OCI-M1 (cell line): ENCODE measurements at regions not wholly inside any gene's neighbourhood (a gene's known extent, or its start where the extent isn't known, plus 50 kb on each side); places are given as distances from the start of the nearest gene placed in this dataset.

Experiments
- DNase-seq: peaks from one replicate; lab custom pipeline; 2025; lab: John Stamatoyannopoulos, UW

DNA sequence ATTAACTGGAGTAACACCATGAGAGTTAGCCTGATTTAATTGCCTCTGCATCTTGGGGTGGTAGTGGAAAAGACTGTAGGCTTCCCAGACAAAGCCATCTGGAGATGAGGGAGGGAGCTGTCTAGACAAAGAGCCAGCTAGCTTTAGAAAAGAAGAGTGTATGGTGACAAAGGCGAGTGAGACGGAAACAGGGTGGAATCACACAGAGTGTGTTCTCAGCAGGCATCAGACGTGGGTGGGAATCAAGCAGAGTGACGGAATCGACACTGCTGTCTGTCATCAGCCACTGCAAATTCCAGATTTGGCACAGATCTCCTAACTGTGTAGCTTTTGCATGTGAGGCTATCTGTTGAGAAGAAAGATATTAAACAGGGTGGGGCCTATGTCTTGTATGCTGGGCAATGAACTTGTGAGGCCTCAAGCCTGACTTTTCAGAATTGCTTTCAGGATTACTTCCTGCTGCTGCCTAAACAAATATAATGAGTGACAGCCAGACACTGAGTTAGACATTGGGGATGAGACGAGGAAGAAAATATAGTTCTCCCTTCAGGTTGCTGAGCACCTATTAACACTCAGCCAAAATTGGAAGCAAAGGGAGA lies 236.5 kb upstream of the GRIP1 start:
- no peak for DNase-seq

DNA sequence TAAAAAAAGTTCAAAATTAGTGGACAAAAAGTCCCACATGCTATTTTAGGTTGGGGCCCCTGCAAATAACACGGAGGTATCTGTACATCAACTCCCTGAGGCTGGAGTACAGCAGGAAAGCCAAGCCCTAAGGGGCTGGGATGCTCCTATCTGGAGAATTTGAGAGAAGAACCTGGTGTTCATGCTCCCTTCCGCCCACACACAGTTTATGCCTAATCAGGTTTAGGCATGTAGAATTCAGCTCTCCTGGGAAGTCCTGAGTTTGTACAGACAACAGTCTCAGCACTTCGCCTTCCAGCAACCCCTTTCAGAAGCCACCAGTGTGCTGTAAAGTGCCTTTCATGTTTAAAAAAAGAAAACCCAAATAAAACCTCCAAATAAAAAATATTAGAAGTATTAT lies 237.3 kb upstream of the GRIP1 start:
- no peak for DNase-seq

DNA sequence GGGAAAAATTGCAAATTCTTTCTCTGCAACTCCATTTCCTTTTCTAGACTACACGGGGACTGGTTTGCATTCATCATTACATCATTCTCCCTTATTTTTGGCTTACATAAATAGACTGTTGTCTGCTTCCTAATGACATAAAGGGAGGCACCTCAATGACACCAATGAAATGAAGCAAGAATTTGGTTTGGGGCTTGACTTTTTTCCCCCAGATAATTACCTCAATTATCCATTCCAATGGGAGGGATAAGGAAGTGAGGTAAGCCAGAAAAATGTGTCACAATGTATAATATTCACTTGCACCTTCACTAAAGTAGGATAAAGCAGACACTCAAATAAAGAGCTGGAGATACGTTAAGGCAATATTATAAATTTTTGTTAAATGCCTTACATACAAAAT lies 240.6 kb upstream of the GRIP1 start:
- DNase-seq = no peak

GRCh38 chr12:66920205-66920604 lies 241.3 kb upstream of the GRIP1 start:
- peak; percentile 61 for DNase-seq

- no peak for DNase-seq
Observed at GRCh38 chr12:66921151-66921550, 242.3 kb upstream of the GRIP1 start.

DNA sequence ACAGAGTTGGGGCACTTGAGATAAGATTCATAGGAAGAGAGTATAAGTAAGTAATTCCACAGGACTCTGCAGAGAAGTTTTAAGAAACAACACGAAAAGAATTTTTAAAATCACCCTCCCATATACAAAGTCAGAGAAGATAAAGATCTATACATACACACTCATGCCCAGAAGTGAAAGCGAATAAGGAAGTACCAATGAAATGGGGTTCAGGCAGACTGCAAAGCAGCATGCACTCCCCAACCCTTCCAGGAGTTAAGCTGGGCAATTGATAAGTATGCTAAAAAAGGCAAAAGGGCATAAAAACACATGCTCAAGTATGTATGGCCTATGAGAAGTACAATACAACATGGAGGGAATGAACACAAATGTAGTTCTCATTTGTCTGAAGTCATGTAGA lies 246.2 kb upstream of the GRIP1 start:
- peak; percentile 7 for DNase-seq

GRCh38 chr12:66929121-66929520 lies 250.2 kb upstream of the GRIP1 start:
- DNase-seq = no peak

DNA sequence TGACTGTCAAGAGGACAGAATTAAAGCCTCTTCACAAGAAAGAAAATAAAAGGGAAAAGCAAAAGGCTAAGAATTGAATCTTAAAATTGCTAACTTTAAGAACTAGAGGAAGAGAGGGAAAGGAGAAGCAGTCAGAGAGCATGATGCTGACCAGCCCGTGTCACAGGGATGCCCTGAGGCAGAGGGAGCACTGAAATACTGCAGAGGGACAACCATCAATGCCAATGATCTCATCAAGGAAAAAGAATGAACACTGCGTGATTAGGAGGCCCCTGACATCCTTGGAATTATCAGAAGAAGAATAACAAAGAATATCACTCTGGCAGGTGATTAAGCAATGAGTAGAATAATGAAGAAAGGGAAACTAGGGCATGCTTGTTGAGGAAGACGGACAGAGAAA lies 252.2 kb upstream of the GRIP1 start:
- no peak for DNase-seq

DNA sequence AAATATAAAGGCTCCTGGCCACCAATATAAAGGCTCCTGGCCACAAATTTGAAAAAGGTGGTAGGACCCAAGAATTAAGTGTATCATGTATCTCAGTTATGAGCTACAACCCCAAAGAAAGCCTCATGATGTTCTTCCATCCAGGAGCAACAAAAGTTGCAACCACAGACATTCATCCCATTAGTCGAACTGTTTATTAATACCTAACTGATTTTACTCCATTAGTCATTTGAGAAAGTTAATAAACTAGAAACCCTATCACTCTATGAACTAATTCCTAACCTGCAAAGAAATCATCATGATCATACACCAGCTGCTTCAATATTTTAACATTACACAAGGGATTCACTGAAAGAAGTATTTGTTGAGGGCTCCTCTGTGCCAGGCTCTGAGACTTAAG lies 253.2 kb upstream of the GRIP1 start:
- no peak for DNase-seq

DNA sequence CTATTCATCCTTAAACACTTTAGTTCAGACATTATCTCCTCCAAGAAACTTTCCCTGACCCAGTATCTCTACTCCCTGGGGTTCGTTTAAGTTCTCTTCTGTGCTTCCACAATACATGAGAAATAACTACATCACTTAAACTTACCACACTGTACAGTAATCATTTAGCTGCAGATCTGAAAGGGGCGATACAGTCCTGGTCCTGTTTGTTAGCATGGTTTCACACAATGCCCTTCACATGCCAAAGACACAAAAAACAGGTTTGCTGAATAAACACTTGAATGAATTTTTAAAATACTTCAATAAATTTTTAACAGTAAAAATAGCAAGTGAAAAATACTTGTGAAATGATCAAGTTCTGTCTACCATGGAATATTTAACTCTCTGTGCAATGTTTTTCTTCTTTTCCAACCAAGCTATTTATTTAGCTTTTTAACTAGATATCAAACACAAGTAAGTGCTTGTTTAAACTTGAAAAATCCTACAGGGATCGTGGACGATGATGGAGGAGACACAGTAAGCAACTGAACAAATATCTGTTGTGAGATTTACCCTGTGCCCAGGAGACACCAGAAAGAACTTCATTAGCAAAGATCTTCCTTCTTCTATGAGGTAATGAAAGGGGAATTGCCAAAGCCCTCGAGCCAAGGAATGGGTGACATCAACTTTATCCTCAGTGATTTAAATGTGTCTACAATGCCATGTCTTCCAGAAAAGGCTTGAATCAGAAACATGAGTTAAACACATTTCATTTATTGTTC lies 255.6 kb upstream of the GRIP1 start:
- no peak for DNase-seq

GRCh38 chr12:66941150-66941549 lies 262.3 kb upstream of the GRIP1 start:
- DNase-seq = no peak

- no peak for DNase-seq
Observed at GRCh38 chr12:66942741-66943465, 264.0 kb upstream of the GRIP1 start.

DNA sequence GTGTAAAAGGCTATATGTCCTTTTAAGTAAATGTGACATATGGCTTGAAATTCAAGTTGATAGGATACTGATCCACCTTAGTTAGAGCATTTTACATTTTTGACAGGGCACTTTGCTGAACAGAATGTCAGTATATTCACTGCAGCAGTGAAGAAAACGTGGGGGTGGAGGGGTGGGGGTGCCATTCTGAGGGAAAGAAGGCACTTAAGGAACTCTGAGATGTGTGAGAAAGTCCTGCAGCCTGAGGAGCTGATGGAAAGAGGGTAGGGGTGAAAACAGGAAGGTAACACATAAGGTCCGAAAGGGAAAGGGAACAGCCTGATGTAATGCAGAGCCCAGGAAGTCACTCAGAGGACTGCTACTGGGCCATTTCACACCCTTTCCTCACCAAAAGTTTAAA lies 265.5 kb upstream of the GRIP1 start:
- no peak for DNase-seq

DNA sequence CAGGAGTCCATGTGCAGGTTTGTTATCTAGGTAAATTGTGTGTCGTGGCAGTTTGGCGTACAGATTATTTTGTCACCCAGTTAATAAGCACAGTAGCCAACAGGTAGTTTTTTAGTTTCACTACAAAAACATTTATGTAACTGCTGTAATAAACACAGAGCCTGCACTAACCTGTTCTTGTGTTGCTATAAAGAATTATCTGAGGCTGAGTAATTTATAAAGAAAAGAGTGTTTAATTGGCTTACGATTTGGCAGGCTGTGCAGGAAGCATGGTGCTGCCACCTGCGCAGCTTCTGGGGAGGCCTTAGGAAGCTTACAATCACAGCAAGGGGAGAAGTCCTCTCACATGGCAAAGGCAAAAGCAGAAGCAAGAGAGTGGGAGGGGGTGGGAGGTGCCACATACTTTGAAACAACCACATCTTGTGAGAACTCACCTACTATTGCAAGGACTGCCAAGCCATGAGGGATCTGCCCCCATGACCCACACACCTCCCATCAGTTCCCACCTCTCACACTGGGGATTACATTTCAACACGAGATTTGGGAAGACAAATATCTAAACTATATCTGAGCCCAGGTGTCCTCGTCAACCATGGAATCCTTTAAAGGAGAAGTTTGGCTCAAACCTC lies 266.4 kb upstream of the GRIP1 start:
- DNase-seq = no peak

DNA sequence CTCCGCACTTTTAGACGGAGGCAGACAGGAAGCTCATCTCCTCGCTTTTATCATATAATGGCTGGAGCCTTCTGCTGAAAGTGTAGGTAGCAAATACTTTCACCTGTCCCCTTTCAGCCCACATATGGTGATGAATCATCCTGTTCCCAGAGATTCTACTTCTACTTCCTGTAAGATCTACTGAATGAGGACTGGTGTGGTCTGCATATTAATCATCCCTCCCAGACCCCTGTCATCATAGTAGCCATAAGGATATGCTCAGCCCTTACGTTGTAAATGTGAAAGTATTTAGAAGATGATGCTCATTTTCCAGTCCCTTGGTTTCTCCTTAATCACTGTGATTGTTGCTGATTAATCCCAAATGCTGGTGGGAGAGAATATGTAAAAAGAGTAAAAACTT lies 268.2 kb upstream of the GRIP1 start:
- DNase-seq = no peak

GRCh38 chr12:66952668-66953067 lies 273.8 kb upstream of the GRIP1 start:
- no peak for DNase-seq

GRCh38 chr12:66956300-66956699 lies 277.4 kb upstream of the GRIP1 start:
- DNase-seq = no peak

GRCh38 chr12:66959276-66959675 lies 280.4 kb upstream of the GRIP1 start:
- no peak for DNase-seq

DNA sequence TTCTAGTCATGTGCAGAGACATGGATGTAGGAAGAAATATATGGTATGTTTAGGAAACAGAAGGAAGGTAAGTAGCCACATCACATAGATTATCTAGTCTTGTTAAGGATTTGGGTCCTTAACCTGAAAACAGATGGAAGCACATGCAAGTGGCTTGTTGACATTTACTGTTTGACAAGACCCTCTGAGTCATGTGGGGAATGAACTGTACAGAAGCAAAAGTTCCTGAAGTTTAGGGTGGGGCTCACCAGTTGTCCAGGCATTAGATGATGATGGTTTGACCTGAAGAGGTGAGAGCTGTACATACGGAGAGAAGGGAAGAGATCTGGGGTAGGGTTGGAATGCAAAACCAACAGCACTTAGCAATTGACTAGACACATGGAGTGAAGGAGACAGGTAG lies 281.1 kb upstream of the GRIP1 start:
- no peak for DNase-seq

- no peak for DNase-seq
Observed at GRCh38 chr12:66960704-66961690, 282.1 kb upstream of the GRIP1 start.

- no peak for DNase-seq
Observed at GRCh38 chr12:66962290-66962689, 283.4 kb upstream of the GRIP1 start.

DNA sequence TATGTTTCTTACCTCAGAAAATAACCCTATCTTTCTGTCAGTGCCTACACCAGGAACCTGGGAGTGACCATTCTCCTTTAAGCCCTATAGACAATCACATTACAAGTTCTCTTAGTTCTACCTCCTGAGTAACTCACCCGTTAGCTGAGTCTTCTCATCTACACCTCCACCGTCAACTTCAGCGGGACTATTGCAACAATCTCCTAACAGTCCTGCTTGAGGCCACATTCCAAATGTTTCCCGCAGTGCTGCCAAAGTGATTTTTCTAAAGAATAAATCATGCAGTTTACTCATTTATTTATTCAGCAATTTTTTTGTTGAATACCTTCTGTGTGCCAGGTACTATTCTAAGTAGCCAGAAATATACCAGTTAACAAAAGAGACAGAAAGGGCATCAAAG lies 285.0 kb upstream of the GRIP1 start:
- no peak for DNase-seq
